ENCODE measurements at regions not wholly inside any gene's neighbourhood (a gene's known extent, or its start where the extent isn't known, plus 50 kb on each side); places are given as distances from the start of the nearest gene placed in this dataset.

- no peak for TF ChIP-seq CTCF (IDR thresholded peaks at IDR 0.05; ENCODE audit: insufficient read depth, low read length)
- TF ChIP-seq POLR2AphosphoS5 (IDR thresholded peaks at IDR 0.05; ENCODE audit: low read depth): no peak
- TF ChIP-seq REST (IDR thresholded peaks at IDR 0.05; ENCODE audit: insufficient replicate concordance, low read depth): no peak
Measured at GRCh38 chr4:38230121-38230801, 270.1 kb downstream of the PTTG2 start.

All from HL-60 (cell line).